Stimulated activated naive CD8-positive, alpha-beta T cell treated with anti-CD3 and anti-CD28 coated beads, Interleukin-15, amount 100 ng/mL, for 72 hours (primary cell): ENCODE measurements at regions not wholly inside any gene's neighbourhood (a gene's known extent, or its start where the extent isn't known, plus 50 kb on each side); places are given as distances from the start of the nearest gene placed in this dataset.
"Not testable (repeated sequence)": the region's sequence is repeated elsewhere in the genome, so short reads cannot be mapped to it uniquely, and the experiment has no call there.

Experiments used
- ATAC-seq: fragments of 150-1000 bp; cut with Tn5 transposase; 2 replicates; pipeline ENCODE4 v1.10.0; 2021; ENCODE audit warnings: mild to moderate bottlenecking, moderate library complexity
- DNase-seq, 2 donors: peaks; one replicate each; pipeline ENCODE4 v3.0.0; 2021 to 2022
- H3K27ac Mint-ChIP-seq, 2 donors: one replicate each; pipeline ENCODE4 v1.8.0; 2022; ENCODE audit warnings: mild to moderate bottlenecking in 2 of 2, mixed read lengths in 2 of 2, moderate library complexity in 2 of 2
- H3K27me3 Mint-ChIP-seq: one replicate; pipeline ENCODE4 v1.8.0; 2022; ENCODE audit warnings: mixed read lengths
- H3K4me1 Mint-ChIP-seq: one replicate; pipeline ENCODE4 v1.8.0; 2022; ENCODE audit warnings: mild to moderate bottlenecking, mixed read lengths
- H3K4me3 Mint-ChIP-seq, 2 donors: one replicate each; pipeline ENCODE4 v1.8.0; 2022; ENCODE audit warnings: mild to moderate bottlenecking in 2 of 2, mixed read lengths in 2 of 2, moderate library complexity in 1 of 2
- H3K9me3 Mint-ChIP-seq, 2 donors: one replicate each; pipeline ENCODE4 v1.8.0; 2022; ENCODE audit warnings: mixed read lengths in 2 of 2

DNA sequence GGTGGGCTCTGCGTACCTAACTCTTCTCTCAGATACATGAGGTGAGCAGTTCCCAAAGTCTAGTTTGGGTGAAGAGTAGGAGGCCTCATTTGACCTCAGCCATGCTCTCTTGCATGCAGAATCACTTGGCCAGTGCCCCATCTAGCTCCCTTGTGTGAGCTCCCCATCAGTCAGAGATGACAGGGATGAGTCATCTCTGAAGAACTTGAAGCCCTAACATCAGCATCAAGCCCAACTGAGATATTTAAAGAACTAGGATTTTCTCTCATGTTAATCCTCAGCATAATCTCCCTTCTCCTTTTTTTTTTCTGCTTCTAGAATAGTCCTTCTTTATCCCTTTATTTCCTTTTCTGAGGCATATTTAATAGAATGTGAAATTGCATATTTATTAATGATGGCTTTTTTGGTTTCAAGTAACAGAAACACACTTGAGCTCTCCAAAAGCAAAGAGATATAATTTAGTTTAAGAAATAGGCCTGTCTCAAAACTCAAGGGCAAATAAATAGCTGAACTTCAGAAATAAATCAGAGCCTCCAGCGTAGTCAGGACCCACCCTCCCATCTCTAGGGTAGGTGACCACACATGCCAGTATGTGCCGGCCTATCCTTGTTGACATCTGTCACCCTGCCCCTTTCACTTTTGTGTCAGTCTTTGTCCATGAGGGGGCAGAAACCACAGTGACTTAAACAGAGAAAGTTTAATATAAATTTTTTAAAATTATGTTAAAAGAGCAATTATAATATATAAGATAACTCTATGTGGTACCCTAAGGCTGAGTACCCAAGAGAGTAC is 112.3 kb downstream of the TSEN15 start:
- no peak for DNase-seq
- no peaks in the 10 kb centered on the region for H3K4me1 Mint-ChIP-seq
- peak overlapping the region in 1 of 2 donors; percentile 28 for H3K27ac Mint-ChIP-seq
- no peaks in the 10 kb centered on the region for H3K27me3 Mint-ChIP-seq
- no peak for ATAC-seq
- H3K4me3 Mint-ChIP-seq: no peak overlapping the region
- peaks cover 0 to 6% of the 10 kb centered on the region in 2 donors for H3K9me3 Mint-ChIP-seq

DNA sequence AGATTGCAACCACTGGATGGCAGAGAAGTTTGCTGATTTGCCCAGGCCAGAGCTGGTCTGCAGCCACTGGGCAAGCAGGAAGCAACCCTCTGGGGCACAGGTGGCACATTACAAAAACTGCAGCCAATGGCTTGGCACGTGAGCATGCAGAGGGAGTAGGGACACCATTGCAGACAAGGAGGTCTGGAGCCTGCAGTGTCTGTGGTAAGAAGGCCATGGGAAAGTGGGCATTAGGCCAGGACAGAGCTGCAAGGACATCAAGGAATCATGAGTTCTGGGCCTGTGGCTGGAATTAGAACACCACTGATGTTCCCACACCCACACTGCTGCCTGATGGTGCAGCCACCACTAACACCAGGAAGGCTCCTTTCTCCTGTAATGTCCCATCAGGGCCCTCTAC is 113.0 kb downstream of the TSEN15 start:
- no peak overlapping the region for H3K4me3 Mint-ChIP-seq
- no peaks in the 10 kb centered on the region for H3K4me1 Mint-ChIP-seq
- no peak for DNase-seq
- H3K27me3 Mint-ChIP-seq: no peaks in the 10 kb centered on the region
- peaks cover 0 to 6% of the 10 kb centered on the region in 2 donors for H3K9me3 Mint-ChIP-seq
- no peak overlapping the region for H3K27ac Mint-ChIP-seq
- ATAC-seq: no peak

DNA sequence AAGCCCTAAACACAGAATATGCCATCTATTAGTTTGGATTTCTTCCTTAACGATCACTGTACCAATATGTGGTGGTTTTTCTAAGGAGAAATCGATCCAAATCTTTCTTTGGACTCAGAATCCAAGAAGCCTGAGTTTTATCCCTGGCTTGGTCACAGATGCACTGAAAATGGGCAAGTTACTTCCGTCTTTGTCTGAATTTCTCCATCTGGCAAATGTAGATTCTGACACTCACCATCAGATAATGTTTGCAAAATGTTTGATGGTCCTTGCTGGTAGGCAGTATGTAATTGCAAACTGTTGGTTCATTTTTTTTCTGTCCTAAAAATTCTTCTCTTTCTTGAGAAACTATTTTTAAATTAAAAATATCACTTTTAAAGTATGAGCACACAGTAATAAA is 115.0 kb downstream of the TSEN15 start:
- Mint-ChIP-seq H3K9me3 (peaks cover 0 to 6% of the 10 kb centered on the region in 2 donors), H3K4me3 (no peak overlapping the region)

DNA sequence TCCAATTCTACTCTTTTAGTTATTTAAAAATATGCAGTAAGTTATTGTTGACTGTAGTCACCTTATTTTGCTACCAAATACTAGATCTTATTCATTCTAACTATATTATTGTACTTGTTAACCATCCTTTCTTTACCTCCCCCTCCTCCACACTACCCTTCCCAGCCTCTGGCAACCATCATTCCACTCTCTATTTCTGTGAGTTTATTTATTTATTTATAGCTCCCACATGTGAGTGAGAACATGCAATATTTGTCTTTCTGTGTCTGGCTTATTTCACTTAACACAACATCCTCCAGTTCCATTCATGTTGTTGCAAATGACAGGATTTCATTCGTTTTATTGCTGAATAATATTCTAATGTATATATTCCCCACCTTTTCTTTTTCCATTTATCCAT is 115.8 kb downstream of the TSEN15 start:
- Mint-ChIP-seq H3K27ac (no peak overlapping the region), H3K27me3 (no peaks in the 10 kb centered on the region)

More for the DNA sequence above, 115.0 kb downstream of the TSEN15 start:
- DNase-seq (no peak), ATAC-seq (no peak)
- no peaks in the 10 kb centered on the region for H3K4me1 Mint-ChIP-seq
- no peaks in the 10 kb centered on the region for H3K27me3 Mint-ChIP-seq
- H3K27ac Mint-ChIP-seq: no peak overlapping the region

DNA sequence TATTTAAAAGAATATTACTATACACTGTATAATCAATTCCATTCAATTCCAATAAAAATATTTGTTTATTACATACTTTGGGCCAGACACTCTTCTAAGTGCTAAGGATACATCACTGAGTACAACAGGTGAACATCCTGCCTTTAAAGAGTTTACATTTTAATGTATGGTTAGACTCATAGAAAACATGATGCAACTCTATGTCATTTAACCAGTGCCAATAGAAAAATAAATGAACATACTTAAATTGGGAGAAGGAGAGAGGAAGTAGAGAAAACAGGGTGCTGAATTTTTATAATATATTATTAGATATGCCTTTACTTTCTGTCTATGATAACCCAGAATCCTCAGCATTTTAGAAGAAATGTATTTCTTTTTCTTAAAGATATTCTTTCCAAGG is 119.2 kb downstream of the TSEN15 start:
- H3K27ac Mint-ChIP-seq: no peak overlapping the region
- H3K27me3 Mint-ChIP-seq: no peaks in the 10 kb centered on the region
- H3K9me3 Mint-ChIP-seq: peaks cover 0 to 5% of the 10 kb centered on the region in 2 donors
- DNase-seq (no peak), ATAC-seq (no peak)
- H3K4me1 Mint-ChIP-seq: no peaks in the 10 kb centered on the region
- no peak overlapping the region for H3K4me3 Mint-ChIP-seq

More for the DNA sequence above, 115.8 kb downstream of the TSEN15 start:
- DNase-seq (no peak), ATAC-seq (no peak)
- Mint-ChIP-seq H3K9me3 (peaks cover 0 to 6% of the 10 kb centered on the region in 2 donors), H3K4me1 (no peaks in the 10 kb centered on the region), H3K4me3 (no peak overlapping the region)

DNA sequence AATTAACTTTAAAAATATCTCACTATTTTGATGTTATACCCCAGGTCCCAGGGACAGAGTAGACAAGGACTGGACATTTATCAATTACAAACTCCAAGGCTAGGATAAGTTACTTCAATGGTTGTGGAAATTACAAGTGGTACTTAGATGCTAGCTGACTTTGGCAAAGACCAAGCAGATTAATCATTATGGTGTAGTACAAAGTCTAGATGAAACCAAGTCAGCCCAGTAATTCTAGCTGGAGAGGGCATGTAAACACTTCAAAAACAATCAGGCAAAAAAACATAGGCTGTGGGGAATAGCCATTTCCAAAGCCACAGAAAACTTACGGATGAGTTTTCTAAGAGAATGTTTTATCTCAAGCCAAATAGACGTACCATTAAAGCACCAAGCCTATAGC is 124.5 kb downstream of the TSEN15 start:
- H3K27me3 Mint-ChIP-seq: no peaks in the 10 kb centered on the region
- H3K27ac Mint-ChIP-seq: no peak overlapping the region
- peaks cover 0 to 5% of the 10 kb centered on the region in 2 donors for H3K9me3 Mint-ChIP-seq
- H3K4me1 Mint-ChIP-seq: no peaks in the 10 kb centered on the region
- DNase-seq: no peak
- ATAC-seq: no peak
- no peak overlapping the region for H3K4me3 Mint-ChIP-seq

DNA sequence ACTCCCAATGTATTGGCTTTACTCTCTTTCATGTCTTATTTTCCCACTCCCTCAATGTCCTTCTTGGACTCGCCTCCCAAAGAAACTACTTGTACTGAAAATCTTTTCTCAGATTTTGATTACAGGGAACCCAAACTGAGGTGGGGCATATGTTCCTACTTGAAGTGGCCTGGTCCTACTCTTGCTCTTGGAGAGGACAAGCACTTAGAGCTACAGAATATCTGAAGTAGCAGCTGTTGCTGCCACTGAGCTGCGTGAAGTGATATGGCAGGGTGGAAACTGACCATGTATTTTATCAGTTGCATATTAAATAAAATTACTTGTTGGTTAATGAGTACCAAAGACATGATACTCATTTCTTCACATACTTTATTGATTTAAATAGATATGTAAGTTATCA is 129.5 kb downstream of the TSEN15 start:
- no peak for DNase-seq
- no peaks in the 10 kb centered on the region for H3K4me1 Mint-ChIP-seq
- no peaks in the 10 kb centered on the region for H3K27me3 Mint-ChIP-seq
- no peaks in the 10 kb centered on the region for H3K9me3 Mint-ChIP-seq
- no peak overlapping the region for H3K4me3 Mint-ChIP-seq
- no peak overlapping the region for H3K27ac Mint-ChIP-seq
- no peak for ATAC-seq

DNA sequence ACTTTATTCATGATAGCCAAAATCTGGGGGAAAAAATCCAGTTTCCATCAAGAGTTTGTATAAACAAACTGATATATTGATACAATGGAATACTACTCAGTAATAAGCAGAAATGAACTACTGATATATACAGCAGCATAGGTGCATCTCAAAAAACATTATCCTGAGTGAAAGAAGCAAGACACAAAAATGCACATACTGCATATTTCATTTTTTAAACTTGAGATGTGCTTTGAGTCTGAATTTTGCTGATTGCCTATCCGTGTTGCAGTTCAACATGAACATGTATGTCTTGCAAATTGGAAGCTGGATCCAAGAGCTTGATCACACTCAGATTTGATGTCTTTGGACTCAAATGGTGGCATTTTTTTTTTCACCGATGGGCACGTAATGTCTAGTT is 132.4 kb downstream of the TSEN15 start:
- no peaks in the 10 kb centered on the region for H3K27me3 Mint-ChIP-seq
- no peak overlapping the region for H3K4me3 Mint-ChIP-seq
- no peak overlapping the region for H3K27ac Mint-ChIP-seq
- H3K4me1 Mint-ChIP-seq: no peaks in the 10 kb centered on the region
- ATAC-seq (no peak), DNase-seq (no peak)
- H3K9me3 Mint-ChIP-seq: no peaks in the 10 kb centered on the region

DNA sequence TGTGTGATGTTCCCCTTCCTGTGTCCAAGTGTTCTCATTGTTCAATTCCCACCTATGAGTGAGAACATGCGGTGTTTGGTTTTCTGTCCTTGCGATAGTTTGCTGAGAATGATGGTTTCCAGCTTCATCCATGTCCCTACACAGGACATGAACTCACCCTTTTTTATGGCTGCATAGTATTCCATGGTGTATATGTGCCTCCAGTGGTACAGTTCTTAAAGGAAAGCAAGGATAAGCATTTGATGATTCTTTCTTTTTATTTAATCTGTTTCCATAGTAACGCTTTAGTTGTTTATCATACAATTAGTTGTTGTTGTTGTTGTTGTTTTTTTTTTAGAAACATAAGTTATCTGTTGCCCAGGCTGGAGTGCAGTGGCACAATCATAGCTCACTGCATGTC is 133.1 kb downstream of the TSEN15 start:
- not testable (repeated sequence) for H3K9me3 Mint-ChIP-seq, H3K4me1 Mint-ChIP-seq, H3K27ac Mint-ChIP-seq, H3K27me3 Mint-ChIP-seq, DNase-seq, H3K4me3 Mint-ChIP-seq, ATAC-seq

DNA sequence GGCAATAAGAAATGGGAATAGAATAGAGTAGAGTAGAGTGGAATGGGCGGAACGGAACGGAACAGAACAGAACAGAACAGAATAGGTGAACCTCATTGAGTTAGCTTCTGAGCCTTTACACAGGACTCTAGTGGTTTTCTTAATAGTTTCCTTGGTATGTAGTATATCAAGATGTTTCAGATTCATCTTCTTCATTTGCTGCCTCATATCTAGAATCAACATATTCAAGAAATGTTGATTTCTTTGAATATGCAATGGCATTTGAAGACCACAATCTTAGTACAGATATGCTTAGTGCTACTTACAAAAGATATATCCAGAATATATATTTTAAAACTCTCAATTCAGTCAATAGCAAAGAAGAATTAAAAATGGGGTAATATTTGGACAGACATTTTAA is 133.8 kb downstream of the TSEN15 start:
- DNase-seq: no peak
- H3K4me3 Mint-ChIP-seq: no peak overlapping the region
- no peaks in the 10 kb centered on the region for H3K9me3 Mint-ChIP-seq
- H3K4me1 Mint-ChIP-seq: no peaks in the 10 kb centered on the region
- peaks cover 4% of the 10 kb centered on the region for H3K27me3 Mint-ChIP-seq
- H3K27ac Mint-ChIP-seq: no peak overlapping the region
- ATAC-seq: no peak

DNA sequence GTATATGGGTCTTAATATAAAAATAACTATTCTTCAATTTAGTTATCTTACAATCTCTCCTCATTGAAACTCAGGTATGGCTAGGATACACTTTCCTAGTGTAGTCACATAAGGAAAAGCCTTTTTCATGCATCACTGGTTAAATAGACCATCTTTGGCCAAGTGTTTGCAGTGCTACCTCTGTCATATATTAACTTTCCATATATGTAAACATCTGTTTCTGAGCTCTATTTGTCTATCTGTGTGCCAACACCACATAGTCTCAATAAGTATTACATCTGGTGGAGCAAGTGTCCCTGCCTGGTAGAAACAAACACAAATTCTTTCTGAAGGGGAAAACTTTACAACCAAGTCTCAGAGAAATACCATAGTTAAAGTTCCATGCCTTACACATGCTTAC is 134.6 kb downstream of the TSEN15 start:
- H3K27ac Mint-ChIP-seq: no peak overlapping the region
- H3K9me3 Mint-ChIP-seq: no peaks in the 10 kb centered on the region
- peaks cover 12% of the 10 kb centered on the region for H3K27me3 Mint-ChIP-seq
- no peak overlapping the region for H3K4me3 Mint-ChIP-seq
- no peak for DNase-seq
- ATAC-seq: no peak
- no peaks in the 10 kb centered on the region for H3K4me1 Mint-ChIP-seq

DNA sequence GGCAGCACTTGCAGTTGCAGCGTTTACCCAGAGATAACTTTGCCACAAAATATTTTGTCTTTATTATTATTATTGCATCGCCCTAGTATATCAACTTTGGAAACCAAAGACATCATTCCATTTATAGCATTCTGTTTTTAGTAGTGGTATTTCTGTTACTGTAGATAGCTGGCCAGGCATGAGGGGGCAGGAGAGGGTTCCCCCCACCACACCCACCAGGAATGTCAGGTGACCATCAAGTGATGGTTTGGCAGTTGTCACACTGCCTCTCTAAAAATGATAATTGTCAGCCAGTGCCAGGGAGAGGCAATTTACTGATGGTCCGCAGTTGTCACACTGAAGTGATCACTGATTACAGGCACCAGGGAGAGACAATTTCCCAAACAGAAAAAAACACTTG is 135.6 kb downstream of the TSEN15 start:
- H3K9me3 Mint-ChIP-seq: no peaks in the 10 kb centered on the region
- H3K4me1 Mint-ChIP-seq: no peaks in the 10 kb centered on the region
- peaks cover 16% of the 10 kb centered on the region for H3K27me3 Mint-ChIP-seq
- DNase-seq (no peak), ATAC-seq (no peak)
- no peak overlapping the region for H3K4me3 Mint-ChIP-seq
- no peak overlapping the region for H3K27ac Mint-ChIP-seq

DNA sequence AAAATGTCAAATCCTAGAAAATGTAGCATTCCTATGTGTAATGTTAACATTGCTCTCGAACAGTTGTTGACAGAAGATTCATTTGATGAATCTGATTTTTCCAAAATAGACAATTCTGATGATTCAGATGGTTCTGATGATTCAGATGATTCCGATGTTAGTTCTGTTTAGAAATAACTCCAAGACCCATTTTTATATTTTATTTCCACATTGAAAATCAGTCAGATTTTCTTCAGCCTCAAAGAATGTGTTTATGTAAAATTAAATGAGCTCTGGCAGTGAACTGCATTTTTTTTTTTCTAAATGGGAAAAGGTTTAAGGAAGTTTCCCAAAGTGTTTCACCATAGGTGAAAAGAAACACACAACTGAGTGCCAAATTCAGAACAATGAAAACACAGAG is 136.5 kb downstream of the TSEN15 start:
- H3K9me3 Mint-ChIP-seq: no peaks in the 10 kb centered on the region
- ATAC-seq (no peak), DNase-seq (no peak)
- peaks cover 19% of the 10 kb centered on the region for H3K27me3 Mint-ChIP-seq
- no peak overlapping the region for H3K4me3 Mint-ChIP-seq
- H3K4me1 Mint-ChIP-seq: no peaks in the 10 kb centered on the region
- H3K27ac Mint-ChIP-seq: no peak overlapping the region

DNA sequence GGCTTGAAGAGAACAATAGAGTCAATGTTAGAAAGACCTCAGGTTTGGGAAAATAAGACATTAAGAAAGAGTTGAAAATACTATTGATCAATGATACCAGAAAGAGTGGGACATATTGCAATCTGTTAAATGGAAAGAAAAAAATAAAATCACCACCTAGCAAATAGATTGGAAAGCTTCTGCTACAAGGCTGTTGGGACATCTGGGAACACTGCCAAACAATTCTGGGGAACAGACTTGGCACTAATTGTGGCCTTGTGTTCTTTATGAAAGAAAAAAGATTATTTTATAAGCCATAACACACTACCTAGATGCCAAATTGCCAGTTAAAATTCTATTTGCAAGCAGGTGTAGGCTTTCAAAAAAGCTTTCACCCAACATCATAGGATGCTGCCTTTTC is 137.8 kb downstream of the TSEN15 start:
- ATAC-seq: no peak
- Mint-ChIP-seq H3K9me3 (no peaks in the 10 kb centered on the region), H3K4me3 (no peak overlapping the region), H3K4me1 (no peaks in the 10 kb centered on the region), H3K27me3 (peaks cover 25% of the 10 kb centered on the region), H3K27ac (no peak overlapping the region)
- no peak for DNase-seq

DNA sequence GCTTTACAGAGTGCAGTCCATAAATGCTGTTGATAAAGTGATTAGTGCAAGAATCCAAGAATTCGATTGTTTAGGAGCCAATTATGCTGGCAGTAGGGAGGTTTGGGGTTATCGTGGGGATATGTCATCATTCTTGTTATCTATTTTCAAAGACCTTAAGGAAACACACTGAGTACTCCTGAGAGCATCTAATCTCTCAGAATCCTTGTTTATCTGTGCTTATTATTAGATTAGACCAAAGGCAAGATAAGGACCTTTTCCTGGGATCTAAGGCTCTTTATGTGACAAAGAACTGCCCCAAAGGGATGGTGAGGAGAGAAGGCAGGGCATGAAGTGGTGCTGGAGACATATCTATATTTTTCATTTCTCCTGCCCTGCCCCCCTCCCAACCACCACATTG is 139.1 kb downstream of the TSEN15 start:
- Mint-ChIP-seq H3K9me3 (no peaks in the 10 kb centered on the region), H3K4me3 (no peak overlapping the region), H3K27me3 (peaks cover 25% of the 10 kb centered on the region), H3K4me1 (no peaks in the 10 kb centered on the region), H3K27ac (no peak overlapping the region)
- no peak for ATAC-seq
- DNase-seq: no peak

DNA sequence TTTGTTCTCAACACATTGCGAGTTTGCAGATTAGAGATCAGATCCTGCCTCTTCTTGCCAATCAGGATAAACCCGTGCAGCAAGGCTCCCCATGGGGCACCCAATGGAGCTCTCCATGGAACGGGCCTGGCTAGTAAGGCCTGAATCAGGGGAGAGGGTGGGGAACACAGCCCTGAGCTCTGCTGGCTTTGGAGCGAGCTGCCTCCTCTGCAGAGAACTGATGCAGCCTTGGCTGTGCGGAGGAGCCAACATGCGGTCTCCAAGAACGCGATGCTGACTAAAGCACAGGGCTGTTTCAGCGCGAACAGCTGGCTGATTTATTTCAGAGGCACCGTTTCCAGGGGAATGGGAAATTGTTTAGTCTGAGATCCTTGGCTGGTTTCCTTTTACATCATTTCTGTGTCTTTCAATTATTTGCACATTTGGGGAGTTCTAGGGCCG is 139.7 kb downstream of the TSEN15 start:
- no peak overlapping the region for H3K4me3 Mint-ChIP-seq
- peaks cover 25% of the 10 kb centered on the region for H3K27me3 Mint-ChIP-seq
- H3K4me1 Mint-ChIP-seq: no peaks in the 10 kb centered on the region
- DNase-seq (no peak), ATAC-seq (no peak)
- H3K27ac Mint-ChIP-seq: no peak overlapping the region
- no peaks in the 10 kb centered on the region for H3K9me3 Mint-ChIP-seq

DNA sequence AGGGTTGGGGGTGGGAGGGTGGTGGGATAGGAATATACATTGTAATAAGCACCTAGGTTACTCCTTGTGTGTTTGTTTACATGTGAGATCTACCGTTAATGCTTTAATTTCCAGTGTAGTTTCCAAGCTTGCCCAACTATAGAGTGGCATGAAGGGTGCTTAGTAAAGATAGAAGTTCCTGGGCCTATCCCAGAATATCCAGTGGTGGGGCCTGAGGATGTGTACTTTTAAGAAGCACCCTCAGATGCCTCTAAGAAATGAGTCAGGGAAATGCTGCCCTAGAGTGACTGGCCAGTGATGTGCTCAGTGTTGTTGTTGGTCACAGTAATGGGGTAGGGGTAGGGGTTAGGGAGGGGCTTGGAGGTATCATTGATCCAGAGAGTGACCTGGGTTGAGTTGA is 141.3 kb downstream of the TSEN15 start:
- peaks cover 25% of the 10 kb centered on the region for H3K27me3 Mint-ChIP-seq
- H3K9me3 Mint-ChIP-seq: no peaks in the 10 kb centered on the region
- no peak for ATAC-seq
- no peaks in the 10 kb centered on the region for H3K4me1 Mint-ChIP-seq
- no peak for DNase-seq
- H3K4me3 Mint-ChIP-seq: no peak overlapping the region
- H3K27ac Mint-ChIP-seq: no peak overlapping the region
